IMR-90 (cell line): ENCODE measurements at regions not wholly inside any gene's neighbourhood (a gene's known extent, or its start where the extent isn't known, plus 50 kb on each side); places are given as distances from the start of the nearest gene placed in this dataset.

Experiments used
- ATAC-seq: fragments of 200-7000 bp; cut with Tn5 transposase; 2 replicates; pipeline ENCODE4 v1.9.1; 2020; ENCODE audit warnings: low read depth, mild to moderate bottlenecking, moderate library complexity
- BruUV-seq: library from RNA; stranded (reverse); fragments of 400-500 nt; replicated peaks from 2 replicates; lab custom pipeline; 2021; lab: Mats Ljungman, UMichigan
- CTCF ChIA-PET: fragments of 300-600 bp; formaldehyde crosslinking; extraction: SDS; loops from one replicate; lab custom pipeline; 2021; ENCODE audit warnings: antibody characterized with exemption; lab: Yijun Ruan, JAX
- POLR2A ChIA-PET: fragments of 300-600 bp; sonication (Branson Sonifier 250); formaldehyde crosslinking; loops from one replicate; lab custom pipeline; 2022; ENCODE audit warnings: antibody characterized with exemption; ENCODE audit not compliant: unreplicated experiment; lab: Charles Lee
- DNase-seq: peaks from one replicate; pipeline ENCODE4 v3.0.0; 2013
- H2AFZ ChIP-seq: replicated peaks from 2 replicates; pipeline ENCODE3; 2013; ENCODE audit warnings: low read length, mild to moderate bottlenecking; ENCODE audit not compliant: poor library complexity
- H2AK5ac ChIP-seq: 2 replicates; pipeline ENCODE4 v1.6.1; 2013; ENCODE audit warnings: low read depth, low read length, inconsistent platforms
- H2AK9ac ChIP-seq: replicated peaks from 2 replicates; pipeline ENCODE3; 2013; ENCODE audit warnings: mild to moderate bottlenecking, low read depth, low read length, moderate library complexity; ENCODE audit not compliant: poor library complexity
- H2BK120ac ChIP-seq: 2 replicates; pipeline ENCODE4 v1.6.1; 2013; ENCODE audit warnings: low read depth, low read length, inconsistent platforms
- H2BK15ac ChIP-seq: 3 replicates; pipeline ENCODE4 v1.6.1; 2013; ENCODE audit warnings: low read depth, low read length, inconsistent platforms
- H2BK20ac ChIP-seq: 2 replicates; pipeline ENCODE4 v1.6.1; 2013; ENCODE audit warnings: low read depth, mild to moderate bottlenecking, inconsistent platforms, low read length, moderate library complexity
- H2BK5ac ChIP-seq: 2 replicates; pipeline ENCODE4 v1.6.1; 2013; ENCODE audit warnings: mild to moderate bottlenecking, low read depth, low read length, inconsistent platforms; ENCODE audit not compliant: poor library complexity, severe bottlenecking
- H3K14ac ChIP-seq: replicated peaks from 2 replicates; pipeline ENCODE4 v1.6.1; 2013; ENCODE audit warnings: low read depth, low read length, inconsistent platforms
- H3K18ac ChIP-seq: 2 replicates; pipeline ENCODE4 v1.6.1; 2013; ENCODE audit warnings: low read depth, low read length, control low read depth
- H3K23ac ChIP-seq: 2 replicates; pipeline ENCODE4 v1.6.1; 2013; ENCODE audit warnings: low read depth, low read length, inconsistent platforms
- H3K27ac ChIP-seq: 2 replicates; pipeline ENCODE4 v1.5.1; 2013; ENCODE audit warnings: mild to moderate bottlenecking, control low read depth, low read length; ENCODE audit not compliant: insufficient read depth
- H3K27me3 ChIP-seq: 2 replicates; pipeline ENCODE4 v1.6.1; 2013; ENCODE audit warnings: low read length; ENCODE audit not compliant: control insufficient read depth, insufficient read depth
- H3K36me3 ChIP-seq: 2 replicates; pipeline ENCODE4 v1.6.1; 2013; ENCODE audit warnings: low read length, mixed read lengths; ENCODE audit not compliant: control insufficient read depth, insufficient read depth
- H3K4ac ChIP-seq: 2 replicates; pipeline ENCODE4 v1.6.1; 2013; ENCODE audit warnings: low read depth, low read length, inconsistent platforms
- H3K4me1 ChIP-seq: 2 replicates; pipeline ENCODE4 v1.6.1; 2013; ENCODE audit warnings: low read length, mixed read lengths; ENCODE audit not compliant: control insufficient read depth, insufficient read depth
- H3K4me2 ChIP-seq: 2 replicates; pipeline ENCODE4 v1.6.1; 2013; ENCODE audit warnings: low read depth, mild to moderate bottlenecking, control low read depth, low read length, moderate library complexity
- H3K4me3 ChIP-seq: 2 replicates; pipeline ENCODE4 v1.5.1; 2013; ENCODE audit warnings: low read depth, mild to moderate bottlenecking, control low read depth, low read length, moderate library complexity; ENCODE audit not compliant: insufficient read depth
- H3K56ac ChIP-seq: 2 replicates; pipeline ENCODE4 v1.6.1; 2013; ENCODE audit warnings: low read length, inconsistent platforms; ENCODE audit not compliant: insufficient read depth; ENCODE audit errors: extremely low read depth
- H3K79me1 ChIP-seq, 2 experiments: 2 replicates each; pipeline ENCODE4 v1.6.1; 2013; ENCODE audit warnings: low read length in 2 of 2, inconsistent platforms in 1 of 2, low read depth in 1 of 2
- H3K9ac ChIP-seq: 2 replicates; pipeline ENCODE4 v1.6.1; 2013; ENCODE audit warnings: low read depth, low read length, control low read depth
- H3K9me1 ChIP-seq: 2 replicates; pipeline ENCODE4 v1.6.1; 2013; ENCODE audit warnings: low read length, inconsistent platforms; ENCODE audit not compliant: insufficient read depth
- H3K9me3 ChIP-seq: 2 replicates; pipeline ENCODE4 v1.6.1; 2013; ENCODE audit warnings: low read length; ENCODE audit not compliant: control insufficient read depth, insufficient read depth
- H4K20me1 ChIP-seq: 2 replicates; pipeline ENCODE4 v1.6.1; 2013; ENCODE audit warnings: low read length, inconsistent platforms; ENCODE audit not compliant: insufficient read depth
- H4K5ac ChIP-seq: 2 replicates; pipeline ENCODE4 v1.6.1; 2013; ENCODE audit warnings: mild to moderate bottlenecking, low read depth, low read length, control low read depth
- H4K8ac ChIP-seq, 2 experiments: 2 replicates each; pipeline ENCODE4 v1.6.1; 2013; ENCODE audit warnings: low read depth in 2 of 2, low read length in 2 of 2, control low read depth in 1 of 2, inconsistent platforms in 1 of 2
- H4K91ac ChIP-seq: 2 replicates; pipeline ENCODE4 v1.6.1; 2013; ENCODE audit warnings: low read depth, low read length, inconsistent platforms; ENCODE audit not compliant: insufficient read depth
- BHLHE40 ChIP-seq: fragments of 150-350 bp; IDR thresholded peaks from 2 replicates; pipeline ENCODE4 v1.6.1; 2016; ENCODE audit warnings: mild to moderate bottlenecking, low read depth, low read length
- CEBPB ChIP-seq: IDR thresholded peaks from 2 replicates; pipeline ENCODE4 v1.6.1; 2012; ENCODE audit warnings: low read depth, low read length, improper control_type of control experiment
- CHD1 ChIP-seq: IDR thresholded peaks from 2 replicates; pipeline ENCODE4 v1.6.1; 2012; ENCODE audit warnings: low read depth, low read length, improper control_type of control experiment
- CTCF ChIP-seq: conservative IDR thresholded peaks from 2 replicates; pipeline ENCODE4 v1.5.1; 2012; ENCODE audit warnings: mild to moderate bottlenecking, low read depth, low read length, improper control_type of control experiment
- FOS ChIP-seq: fragments of 150-350 bp; IDR thresholded peaks from 2 replicates; pipeline ENCODE4 v1.6.1; 2016; ENCODE audit warnings: low read depth, low read length
- MAFK ChIP-seq: IDR thresholded peaks from 2 replicates; pipeline ENCODE4 v1.6.1; 2012; ENCODE audit warnings: low read depth, low read length, improper control_type of control experiment
- MAZ ChIP-seq: IDR thresholded peaks from 2 replicates; pipeline ENCODE4 v1.6.1; 2012; ENCODE audit warnings: low read depth, mild to moderate bottlenecking, low read length, improper control_type of control experiment, moderate library complexity, borderline replicate concordance
- MXI1 ChIP-seq: IDR thresholded peaks from 2 replicates; pipeline ENCODE4 v1.6.1; 2012; ENCODE audit warnings: low read depth, mild to moderate bottlenecking, low read length, moderate library complexity, borderline replicate concordance
- NFE2L2 ChIP-seq: fragments of 150-350 bp; IDR thresholded peaks from 2 replicates; pipeline ENCODE4 v1.6.1; 2016; ENCODE audit warnings: low read depth, mild to moderate bottlenecking, low read length
- POLR2A ChIP-seq: IDR thresholded peaks from 2 replicates; pipeline ENCODE4 v1.6.1; 2012; ENCODE audit warnings: mild to moderate bottlenecking, low read depth, low read length
- RAD21 ChIP-seq: IDR thresholded peaks from 2 replicates; pipeline ENCODE4 v1.6.1; 2012; ENCODE audit warnings: low read length, improper control_type of control experiment
- RCOR1 ChIP-seq: IDR thresholded peaks from 2 replicates; pipeline ENCODE4 v1.6.1; 2012; ENCODE audit warnings: mild to moderate bottlenecking, low read length, improper control_type of control experiment; ENCODE audit not compliant: insufficient replicate concordance
- RFX5 ChIP-seq: IDR thresholded peaks from 2 replicates; pipeline ENCODE4 v1.8.0; 2012; ENCODE audit warnings: low read depth, mild to moderate bottlenecking, low read length, moderate library complexity
- SMC3 ChIP-seq: fragments of 150-350 bp; IDR thresholded peaks from 2 replicates; pipeline ENCODE4 v1.6.1; 2016; ENCODE audit warnings: low read depth, mild to moderate bottlenecking, antibody characterized with exemption, low read length, moderate library complexity
- WGBS, 2 experiments: methylation state at CpG; one replicate each; pipeline versions ENCODE4 v1.1.5 to v1.1.7; 2013; ENCODE audit warnings: missing lambda C conversion rate in 2 of 2; ENCODE audit not compliant: insufficient read length in 1 of 2; ENCODE audit errors: extremely low coverage in 2 of 2; 5-methylcytosine and 5-hydroxymethylcytosine counted together
- dilution Hi-C: fragments of 300-500 bp; cut with HindIII; formaldehyde crosslinking; loops from one replicate; pipeline ENCODE4 v1.14.3; 2018; ENCODE audit warnings: low sequenced_read_pairs; ENCODE audit not compliant: unreplicated experiment
- in situ Hi-C: fragments of 300-500 bp; cut with MboI; formaldehyde crosslinking; loops from 3 replicates; pipeline ENCODE4 v1.14.3; 2019; ENCODE audit warnings: low sequenced_read_pairs, inconsistent platforms, mixed read lengths
- intact Hi-C: fragments of 100-400 bp; cut with micrococcal nuclease; formaldehyde crosslinking; loops from 2 replicates; pipeline ENCODE4 v1.10.0; 2022
- TF ChIP-seq, protein P1 (sequence below): fragments of 150-350 bp; IDR thresholded peaks from 2 replicates; pipeline ENCODE4 v1.6.1; 2016; ENCODE audit warnings: low read depth, mild to moderate bottlenecking, low read length, moderate library complexity, borderline replicate concordance
- TF ChIP-seq, protein P2 (sequence below): fragments of 150-350 bp; IDR thresholded peaks from 2 replicates; pipeline ENCODE4 v1.6.1; 2017; ENCODE audit warnings: mild to moderate bottlenecking, antibody characterized with exemption, low read length, low read depth

GRCh38 chr16:54501797-54502196 is 215.2 kb upstream of the IRX3 start:
- H3K4ac ChIP-seq: no peak overlapping the region
- H3K56ac ChIP-seq: no peak overlapping the region
- H2AK9ac ChIP-seq: no peak overlapping the region
- no peak overlapping the region for H2BK120ac ChIP-seq
- no peak overlapping the region for H3K18ac ChIP-seq
- no peak overlapping the region for H3K23ac ChIP-seq
- H2BK15ac ChIP-seq: no peak overlapping the region
- no peak for DNase-seq
- no peak for ATAC-seq
- no peak overlapping the region for H2BK20ac ChIP-seq
- H3K4me1 ChIP-seq: no peaks in the 10 kb centered on the region
- H2AK5ac ChIP-seq: no peak overlapping the region
- in situ Hi-C loops (no loop called here), dilution Hi-C loops (no loop called here), intact Hi-C loops (no loop called here)
- no peak overlapping the region for H4K5ac ChIP-seq
- H3K79me1 ChIP-seq: no peaks in the 10 kb centered on the region
- no peaks in the 10 kb centered on the region for H3K36me3 ChIP-seq
- POLR2A ChIA-PET: no interaction called here
- H3K27ac ChIP-seq: no peak overlapping the region
- no peaks in the 10 kb centered on the region for H3K9me1 ChIP-seq
- no peak overlapping the region for H4K91ac ChIP-seq
- no peaks in the 10 kb centered on the region for H3K9me3 ChIP-seq
- H3K27me3 ChIP-seq: peaks cover 2% of the 10 kb centered on the region; the same call in 1 of the 2 replicates
- H2BK5ac ChIP-seq: no peak overlapping the region
- H4K8ac ChIP-seq: no peak overlapping the region
- WGBS, 2 experiments: 100% methylated on average over 1 of the region's 1 CpG; no CpG with 5 or more reads in 1 of the 2 experiments
- BruUV-seq: no TSS peak
- H4K20me1 ChIP-seq: no peaks in the 10 kb centered on the region
- no peak overlapping the region for H3K4me3 ChIP-seq
- no peak overlapping the region for H2AFZ ChIP-seq
- CTCF ChIA-PET: no interaction called here
- no peak overlapping the region for H3K9ac ChIP-seq
- no peak overlapping the region for H3K4me2 ChIP-seq
- no peak overlapping the region for H3K14ac ChIP-seq
- no peak for TF ChIP-seq NFE2L2
- TF ChIP-seq POLR2A: no peak
- TF ChIP-seq MXI1: no peak
- TF ChIP-seq, protein P1, sequence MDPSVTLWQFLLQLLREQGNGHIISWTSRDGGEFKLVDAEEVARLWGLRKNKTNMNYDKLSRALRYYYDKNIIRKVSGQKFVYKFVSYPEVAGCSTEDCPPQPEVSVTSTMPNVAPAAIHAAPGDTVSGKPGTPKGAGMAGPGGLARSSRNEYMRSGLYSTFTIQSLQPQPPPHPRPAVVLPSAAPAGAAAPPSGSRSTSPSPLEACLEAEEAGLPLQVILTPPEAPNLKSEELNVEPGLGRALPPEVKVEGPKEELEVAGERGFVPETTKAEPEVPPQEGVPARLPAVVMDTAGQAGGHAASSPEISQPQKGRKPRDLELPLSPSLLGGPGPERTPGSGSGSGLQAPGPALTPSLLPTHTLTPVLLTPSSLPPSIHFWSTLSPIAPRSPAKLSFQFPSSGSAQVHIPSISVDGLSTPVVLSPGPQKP: no peak
- no peak for TF ChIP-seq SMC3
- TF ChIP-seq BHLHE40: no peak
- TF ChIP-seq FOS: no peak
- no peak for TF ChIP-seq MAFK
- no peak for TF ChIP-seq RFX5
- no peak for TF ChIP-seq MAZ
- TF ChIP-seq RCOR1: no peak
- no peak for TF ChIP-seq CTCF
- no peak for TF ChIP-seq RAD21
- TF ChIP-seq CEBPB: no peak
- TF ChIP-seq, protein P2, sequence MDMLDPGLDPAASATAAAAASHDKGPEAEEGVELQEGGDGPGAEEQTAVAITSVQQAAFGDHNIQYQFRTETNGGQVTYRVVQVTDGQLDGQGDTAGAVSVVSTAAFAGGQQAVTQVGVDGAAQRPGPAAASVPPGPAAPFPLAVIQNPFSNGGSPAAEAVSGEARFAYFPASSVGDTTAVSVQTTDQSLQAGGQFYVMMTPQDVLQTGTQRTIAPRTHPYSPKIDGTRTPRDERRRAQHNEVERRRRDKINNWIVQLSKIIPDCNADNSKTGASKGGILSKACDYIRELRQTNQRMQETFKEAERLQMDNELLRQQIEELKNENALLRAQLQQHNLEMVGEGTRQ: no peak
- TF ChIP-seq CHD1: no peak
